ENCODE measurements at regions not wholly inside any gene's neighbourhood (a gene's known extent, or its start where the extent isn't known, plus 50 kb on each side); places are given as distances from the start of the nearest gene placed in this dataset.
"Not testable (repeated sequence)": the region's sequence is repeated elsewhere in the genome, so short reads cannot be mapped to it uniquely, and the experiment has no call there.

GRCh38 chr6:141552463-141552862 lies 580.3 kb upstream of the GJE1 start:
- peak; percentile 94 for DNase-seq

- no peak for DNase-seq
These were observed 580.7 kb upstream of the GJE1 start for GRCh38 chr6:141552031-141552430.

GRCh38 chr6:141551318-141551717 lies 581.4 kb upstream of the GJE1 start:
- DNase-seq: no peak

- DNase-seq: no peak
These were observed 582.3 kb upstream of the GJE1 start for GRCh38 chr6:141550471-141550870.

DNA sequence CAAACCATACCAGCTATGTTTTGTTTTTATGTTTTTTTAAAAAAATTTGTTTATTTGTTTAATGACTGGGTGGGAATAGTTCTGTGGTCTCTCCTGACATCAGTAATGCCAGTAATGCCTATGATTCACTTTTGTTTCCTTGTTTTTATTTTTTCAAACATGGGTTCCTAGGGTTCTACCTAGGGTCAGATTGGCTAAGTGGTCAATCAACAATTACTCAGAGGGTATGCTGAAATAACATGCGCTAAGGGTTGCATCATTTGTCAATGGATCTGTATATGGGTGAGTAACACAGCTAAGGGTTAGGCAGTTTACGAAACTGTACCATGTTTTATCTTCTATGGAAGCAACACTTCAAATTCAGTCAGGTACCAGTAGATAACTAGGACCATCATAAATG lies 583.8 kb upstream of the GJE1 start:
- DNase-seq: no peak

DNA sequence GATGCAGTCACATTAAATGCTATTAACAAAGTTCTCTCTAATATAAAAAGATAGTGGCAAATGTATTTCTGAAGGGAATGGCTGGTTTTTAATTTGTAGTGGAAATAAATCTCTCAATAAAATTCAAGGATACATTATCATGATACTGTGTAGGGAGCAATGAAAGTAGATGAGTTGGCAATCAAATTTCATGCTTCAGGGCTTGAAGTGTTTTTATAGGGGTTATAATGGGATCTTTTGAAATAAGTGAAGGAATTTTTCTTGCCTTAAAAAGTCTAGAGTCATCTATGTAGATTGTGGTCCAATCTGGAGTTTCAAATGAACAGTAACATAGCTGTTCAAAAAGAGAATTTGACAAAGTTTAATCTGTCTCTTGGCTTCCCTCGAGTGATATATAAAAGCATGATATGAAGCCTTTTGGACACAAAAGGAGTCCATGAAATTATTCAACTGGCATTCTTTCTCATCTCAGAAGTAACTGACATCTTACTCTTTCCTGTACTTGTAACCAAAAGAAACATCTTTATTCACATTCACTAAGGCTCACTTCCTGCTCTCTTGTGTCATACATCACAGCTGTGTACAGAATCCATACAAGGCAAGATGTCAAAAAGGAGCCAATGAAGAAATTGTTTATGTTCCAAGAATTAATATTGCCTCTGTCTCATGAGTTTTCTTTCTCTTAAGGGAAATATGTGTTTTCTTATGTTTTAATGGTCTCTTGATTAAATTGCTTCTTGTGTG lies 591.0 kb upstream of the GJE1 start:
- DNase-seq: no peak

- no peak for DNase-seq
These were observed 592.5 kb upstream of the GJE1 start for GRCh38 chr6:141540207-141540606.

DNA sequence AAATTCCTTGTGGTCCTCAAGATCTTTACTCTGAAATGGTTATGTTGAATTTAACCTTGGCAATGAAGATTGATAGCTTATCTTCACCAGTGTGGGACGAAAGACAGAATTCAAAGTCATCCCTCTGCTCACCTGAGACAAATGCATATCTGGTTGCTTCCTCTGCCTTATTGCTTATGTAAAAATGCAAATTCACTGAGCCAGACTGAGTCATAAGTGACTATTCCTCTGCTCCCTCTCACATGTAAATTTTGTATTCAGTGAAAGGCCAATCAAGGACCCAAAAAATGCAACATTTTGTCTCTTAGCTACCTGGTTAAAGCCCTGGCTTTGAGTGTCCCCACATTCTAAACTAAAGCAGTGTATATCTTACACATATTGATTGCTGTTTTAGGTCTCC lies 593.1 kb upstream of the GJE1 start:
- no peak for DNase-seq

- DNase-seq: no peak
These were observed 600.5 kb upstream of the GJE1 start for GRCh38 chr6:141532211-141532610.

GRCh38 chr6:141531040-141531439 lies 601.7 kb upstream of the GJE1 start:
- DNase-seq: no peak

GRCh38 chr6:141528596-141528995 lies 604.1 kb upstream of the GJE1 start:
- DNase-seq: no peak

- DNase-seq: no peak
These were observed 605.7 kb upstream of the GJE1 start for GRCh38 chr6:141526985-141527384.

DNA sequence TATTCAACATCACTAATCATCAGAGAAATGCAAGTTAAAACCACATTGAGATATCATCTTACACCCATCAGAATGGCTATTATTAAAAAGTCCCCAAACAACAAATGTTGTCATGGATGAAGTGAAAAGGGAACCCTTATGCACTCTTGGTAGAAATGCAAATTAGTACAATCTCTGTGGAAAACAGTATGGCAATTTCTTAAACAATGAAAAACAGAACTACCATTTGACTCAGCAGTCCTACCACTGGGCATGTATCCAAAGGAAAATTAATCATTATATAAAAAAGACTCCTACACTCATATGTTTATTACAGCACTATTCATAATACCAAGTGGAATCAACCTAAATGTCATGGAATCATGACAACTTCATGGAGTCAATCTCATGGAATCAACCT lies 611.3 kb upstream of the GJE1 start:
- DNase-seq: no peak

- DNase-seq: no peak
These were observed 618.9 kb upstream of the GJE1 start for GRCh38 chr6:141513830-141514229.

DNA sequence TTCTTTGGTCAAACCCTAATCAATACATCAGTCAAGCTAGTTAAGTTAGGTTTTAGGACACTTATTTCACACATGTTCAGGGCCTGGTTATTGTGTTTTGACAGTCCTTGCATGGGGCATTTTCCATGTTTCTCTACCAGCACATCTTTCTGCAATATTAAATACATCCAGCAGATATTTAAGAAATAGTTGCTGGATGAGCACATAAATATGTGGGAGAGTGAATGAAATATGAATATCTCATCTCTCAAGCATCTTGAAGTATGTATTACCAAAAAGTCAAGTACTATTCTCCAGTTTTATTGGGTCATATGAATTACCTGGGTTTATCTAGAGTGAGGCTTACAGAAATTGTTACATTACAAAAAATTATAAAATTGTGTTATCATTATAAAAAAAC lies 621.9 kb upstream of the GJE1 start:
- no peak for DNase-seq

DNA sequence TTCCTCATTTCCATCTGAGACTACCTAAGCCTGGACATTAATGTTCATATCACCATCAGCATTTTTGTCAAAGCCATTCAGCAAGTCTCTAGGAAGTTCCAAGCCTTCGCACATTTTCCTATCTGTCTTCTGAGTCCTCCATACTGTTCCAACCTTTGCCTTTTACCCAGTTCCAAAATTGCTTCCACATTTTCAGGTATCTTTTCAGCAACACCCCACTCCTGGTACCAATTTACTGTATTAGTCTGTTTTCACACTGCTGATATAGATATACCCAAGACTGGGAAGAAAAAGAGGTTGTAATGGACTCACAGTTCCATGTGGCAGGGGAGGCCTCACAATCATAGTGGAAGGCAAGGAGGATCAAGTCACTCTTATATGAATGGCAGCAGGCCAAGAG lies 626.7 kb upstream of the GJE1 start:
- DNase-seq: not testable (repeated sequence)

GRCh38 chr6:141504318-141504717 lies 628.4 kb upstream of the GJE1 start:
- DNase-seq: not testable (repeated sequence)

DNA sequence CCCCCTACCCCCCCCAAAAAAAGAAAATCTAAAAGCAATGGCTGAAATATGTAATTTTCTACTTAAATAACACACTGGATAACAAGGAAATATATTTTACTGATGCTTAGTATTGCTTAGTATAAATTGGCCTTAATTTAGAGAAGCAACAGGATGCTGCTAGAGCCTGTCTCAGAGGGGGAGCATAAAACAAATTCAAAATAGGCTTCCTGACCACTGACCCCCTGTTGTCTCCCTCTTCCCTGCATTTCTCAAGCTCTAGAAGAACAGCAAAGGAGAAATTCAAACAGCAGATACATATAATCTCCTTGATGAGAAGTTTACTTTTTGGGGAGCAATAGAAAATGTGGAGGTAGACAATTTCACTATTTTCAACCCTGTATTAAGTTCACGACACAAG lies 631.1 kb upstream of the GJE1 start:
- no peak for DNase-seq

DNA sequence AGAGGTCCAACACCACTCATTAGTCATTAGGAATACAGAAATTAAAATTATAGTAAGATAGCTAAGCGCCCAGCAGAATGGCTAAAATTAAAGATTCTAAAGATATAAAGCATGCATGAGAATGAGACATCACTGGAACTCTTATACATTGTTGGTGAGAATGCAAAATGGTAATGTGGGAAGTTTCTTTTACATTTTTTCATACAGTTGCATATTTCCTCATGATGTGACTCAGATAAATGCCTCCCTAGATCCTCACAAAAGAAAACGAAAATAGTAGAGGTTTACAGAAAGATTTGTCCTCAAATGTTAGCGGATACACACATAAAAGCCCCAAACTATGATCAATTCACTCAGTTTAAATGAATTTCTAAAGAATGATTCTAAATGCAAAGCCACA lies 633.7 kb upstream of the GJE1 start:
- DNase-seq: no peak

- no peak for DNase-seq
These were observed 640.0 kb upstream of the GJE1 start for GRCh38 chr6:141492521-141493284.

GRCh38 chr6:141491684-141492083 lies 641.0 kb upstream of the GJE1 start:
- DNase-seq: no peak

DNA sequence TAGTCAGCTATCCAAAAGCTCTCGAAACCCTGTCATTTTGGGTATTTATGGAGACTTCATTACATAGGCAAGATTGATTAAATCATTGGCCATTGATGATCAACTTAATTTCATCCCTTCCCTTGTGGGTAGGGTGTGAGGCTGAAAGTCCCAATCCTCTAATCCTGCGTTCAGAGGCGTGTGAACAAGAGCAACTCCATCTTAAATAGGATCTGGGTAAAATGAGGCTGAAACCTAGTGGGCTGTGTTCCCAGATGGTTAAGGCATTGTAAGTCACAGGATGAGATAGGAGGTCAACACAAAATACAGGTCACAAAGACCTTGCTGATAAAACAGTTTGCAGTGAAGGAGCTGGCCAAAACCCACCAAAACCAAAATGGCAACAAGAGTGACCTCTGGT lies 641.7 kb upstream of the GJE1 start:
- DNase-seq: no peak

- DNase-seq: no peak
These were observed 644.2 kb upstream of the GJE1 start for GRCh38 chr6:141488488-141488887.

- no peak for DNase-seq
These were observed 645.8 kb upstream of the GJE1 start for GRCh38 chr6:141486942-141487341.

DNA sequence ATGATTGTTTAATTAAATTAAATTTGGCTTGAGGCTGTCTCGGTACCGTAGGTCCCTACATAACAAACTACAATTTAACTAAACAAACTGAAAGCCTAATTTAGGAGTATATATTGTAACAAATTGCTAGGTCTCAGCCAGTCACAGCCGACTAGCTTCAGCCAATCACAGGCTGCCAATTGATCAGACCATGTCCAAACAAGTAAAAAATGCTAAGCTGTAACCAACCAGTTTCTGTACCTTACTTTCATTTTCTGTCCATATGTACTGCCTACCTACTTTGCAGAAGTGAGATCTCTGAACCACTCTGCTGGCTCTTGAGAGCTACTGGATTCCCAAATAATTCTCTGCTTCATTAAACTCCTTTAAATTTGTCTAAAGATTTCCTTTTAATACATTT lies 648.0 kb upstream of the GJE1 start:
- no peak for DNase-seq
